Lower lobe of right lung (tissue), 2 donors: ENCODE measurements at regions not wholly inside any gene's neighbourhood (a gene's known extent, or its start where the extent isn't known, plus 50 kb on each side); places are given as distances from the start of the nearest gene placed in this dataset.

Experiments
- ATAC-seq, 2 donors: fragments of 200-7000 bp; cut with Tn5 transposase; one replicate each; pipeline ENCODE4 v1.9.1; 2020 to 2022; ENCODE audit warnings: mild to moderate bottlenecking in 2 of 2, moderate library complexity in 2 of 2
- DNase-seq: peaks from one replicate; pipeline ENCODE4 v3.0.0-alpha.2; 2020
- H3K27ac ChIP-seq: fragments of 200-600 bp; one replicate; pipeline ENCODE4 v1.8.0; 2022
- H3K27me3 ChIP-seq: fragments of 200-600 bp; one replicate; pipeline ENCODE4 v1.8.0; 2022; ENCODE audit warnings: low read depth
- H3K36me3 ChIP-seq: fragments of 200-600 bp; one replicate; pipeline ENCODE4 v1.8.0; 2022; ENCODE audit warnings: mild to moderate bottlenecking
- H3K4me1 ChIP-seq: fragments of 200-600 bp; one replicate; pipeline ENCODE4 v1.8.0; 2022
- H3K4me3 ChIP-seq: fragments of 200-600 bp; one replicate; pipeline ENCODE4 v1.8.0; 2022; ENCODE audit warnings: mild to moderate bottlenecking
- H3K9me3 ChIP-seq: fragments of 200-600 bp; one replicate; pipeline ENCODE4 v1.8.0; 2022
- CTCF ChIP-seq: fragments of 200-600 bp; IDR thresholded peaks from one replicate; pipeline ENCODE4 v1.8.0; 2022; ENCODE audit warnings: antibody characterized with exemption, mild to moderate bottlenecking
- intact Hi-C: fragments of 100-400 bp; cut with DNase I; formaldehyde crosslinking; loops from one replicate; pipeline ENCODE4 v1.11.0; 2022
- donor health status: DM: no; HTN: yes; CAD: no; lungs with severe emphysema.

GRCh38 chr12:127636882-127637281 lies 630.1 kb upstream of the TMEM132C start:
- H3K36me3 ChIP-seq = no peaks in the 10 kb centered on the region
- DNase-seq (no peak), ATAC-seq (no peak)
- H3K4me3 ChIP-seq = no peak overlapping the region
- intact Hi-C loops = no loop called here
- H3K27ac ChIP-seq = no peak overlapping the region
- no peaks in the 10 kb centered on the region for H3K27me3 ChIP-seq
- H3K9me3 ChIP-seq = no peaks in the 10 kb centered on the region
- no peak for TF ChIP-seq CTCF
- no peaks in the 10 kb centered on the region for H3K4me1 ChIP-seq

GRCh38 chr12:127640181-127640886 lies 626.6 kb upstream of the TMEM132C start:
- DNase-seq (no peak), ATAC-seq (no peak)
- no peak overlapping the region for H3K27ac ChIP-seq
- no peaks in the 10 kb centered on the region for H3K27me3 ChIP-seq
- H3K36me3 ChIP-seq = no peaks in the 10 kb centered on the region
- intact Hi-C loops = no loop called here
- TF ChIP-seq CTCF = no peak
- no peaks in the 10 kb centered on the region for H3K4me1 ChIP-seq
- H3K9me3 ChIP-seq = no peaks in the 10 kb centered on the region
- H3K4me3 ChIP-seq = no peak overlapping the region

- H3K27me3 ChIP-seq = no peaks in the 10 kb centered on the region
- H3K36me3 ChIP-seq = no peaks in the 10 kb centered on the region
- intact Hi-C loops = no loop called here
- no peak for ATAC-seq
- H3K27ac ChIP-seq = no peak overlapping the region
- no peak overlapping the region for H3K4me3 ChIP-seq
- no peaks in the 10 kb centered on the region for H3K4me1 ChIP-seq
- TF ChIP-seq CTCF = no peak
- no peak for DNase-seq
- no peaks in the 10 kb centered on the region for H3K9me3 ChIP-seq
Measured at GRCh38 chr12:127642208-127642607, 624.8 kb upstream of the TMEM132C start.

GRCh38 chr12:127648321-127648720 lies 618.6 kb upstream of the TMEM132C start:
- ATAC-seq = no peak
- no peak for DNase-seq
- Histone ChIP-seq H3K9me3 (no peaks in the 10 kb centered on the region), H3K4me1 (no peaks in the 10 kb centered on the region), H3K27ac (no peak overlapping the region), H3K4me3 (no peak overlapping the region), H3K36me3 (no peaks in the 10 kb centered on the region), H3K27me3 (no peaks in the 10 kb centered on the region)
- intact Hi-C loops = no loop called here
- no peak for TF ChIP-seq CTCF

- Histone ChIP-seq H3K36me3 (no peaks in the 10 kb centered on the region), H3K27me3 (no peaks in the 10 kb centered on the region), H3K4me3 (no peak overlapping the region), H3K27ac (no peak overlapping the region), H3K4me1 (no peaks in the 10 kb centered on the region), H3K9me3 (no peaks in the 10 kb centered on the region)
- intact Hi-C loops = no loop called here
- ATAC-seq (no peak), DNase-seq (no peak)
- no peak for TF ChIP-seq CTCF
Measured at GRCh38 chr12:127649961-127650360, 617.0 kb upstream of the TMEM132C start.
